ENCODE measurements at regions not wholly inside any gene's neighbourhood (a gene's known extent, or its start where the extent isn't known, plus 50 kb on each side); places are given as distances from the start of the nearest gene placed in this dataset.
"Not testable (repeated sequence)": the region's sequence is repeated elsewhere in the genome, so short reads cannot be mapped to it uniquely, and the experiment has no call there.

GRCh38 chr5:172508471-172509404 lies 54.4 kb upstream of the SH3PXD2B start:
- ATAC-seq: no peak
- no peak for TF ChIP-seq TCF4 (CRISPR knock-in tag; IDR thresholded peaks at IDR 0.05; ENCODE audit: borderline replicate concordance)
- TF ChIP-seq ARNTL (CRISPR knock-in tag; IDR thresholded peaks at IDR 0.05; ENCODE audit: borderline replicate concordance, low read depth): no peak
- no peak for TF ChIP-seq ISL1 (CRISPR knock-in tag; IDR thresholded peaks at IDR 0.05)
- TF ChIP-seq CSRNP3 (CRISPR knock-in tag; IDR thresholded peaks at IDR 0.05): no peak
- TF ChIP-seq TOX (CRISPR knock-in tag; IDR thresholded peaks at IDR 0.05; ENCODE audit: borderline replicate concordance): no peak
- TF ChIP-seq CSDC2 (CRISPR knock-in tag; IDR thresholded peaks at IDR 0.05): no peak
- TF ChIP-seq PPARA (CRISPR knock-in tag; IDR thresholded peaks at IDR 0.05; ENCODE audit: borderline replicate concordance): no peak
- TF ChIP-seq ZNF8 (CRISPR knock-in tag; IDR thresholded peaks at IDR 0.05): no peak
- no peak for TF ChIP-seq ZC3H10 (CRISPR knock-in tag; IDR thresholded peaks at IDR 0.05)
- TF ChIP-seq OSR1 (CRISPR knock-in tag; IDR thresholded peaks at IDR 0.05): no peak
- no peak for TF ChIP-seq RARB (CRISPR knock-in tag; IDR thresholded peaks at IDR 0.05)

GRCh38 chr5:172507485-172507884 lies 53.2 kb upstream of the SH3PXD2B start:
- ATAC-seq: not testable (repeated sequence)

- TF ChIP-seq PPARA (CRISPR knock-in tag; IDR thresholded peaks at IDR 0.05; ENCODE audit: borderline replicate concordance): no peak
- TF ChIP-seq CSRNP3 (CRISPR knock-in tag; IDR thresholded peaks at IDR 0.05): no peak
- TF ChIP-seq PATZ1 (CRISPR knock-in tag; IDR thresholded peaks at IDR 0.05; ENCODE audit: borderline replicate concordance): no peak
- no peak for TF ChIP-seq ARNTL (CRISPR knock-in tag; IDR thresholded peaks at IDR 0.05; ENCODE audit: borderline replicate concordance, low read depth)
- no peak for TF ChIP-seq GLIS3 (CRISPR knock-in tag; IDR thresholded peaks at IDR 0.05)
Measured at GRCh38 chr5:172506921-172507320, 52.6 kb upstream of the SH3PXD2B start.

GRCh38 chr5:172506251-172506650 lies 51.9 kb upstream of the SH3PXD2B start:
- ATAC-seq: no peak
- no peak for TF ChIP-seq TOX (CRISPR knock-in tag; IDR thresholded peaks at IDR 0.05; ENCODE audit: borderline replicate concordance)
- TF ChIP-seq TSHZ2 (CRISPR knock-in tag; IDR thresholded peaks at IDR 0.05): no peak
- TF ChIP-seq POU6F1 (CRISPR knock-in tag; IDR thresholded peaks at IDR 0.05; ENCODE audit: borderline replicate concordance, low read depth): no peak
- no peak for TF ChIP-seq SNAI2 (CRISPR knock-in tag; IDR thresholded peaks at IDR 0.05)
- no peak for TF ChIP-seq PATZ1 (CRISPR knock-in tag; IDR thresholded peaks at IDR 0.05; ENCODE audit: borderline replicate concordance)
- no peak for TF ChIP-seq PPARA (CRISPR knock-in tag; IDR thresholded peaks at IDR 0.05; ENCODE audit: borderline replicate concordance)
- TF ChIP-seq ZFP3 (CRISPR knock-in tag; IDR thresholded peaks at IDR 0.05): no peak
- TF ChIP-seq CSDC2 (CRISPR knock-in tag; IDR thresholded peaks at IDR 0.05): no peak
- TF ChIP-seq CREB5 (CRISPR knock-in tag; IDR thresholded peaks at IDR 0.05; ENCODE audit: low read depth): no peak
- TF ChIP-seq ZNF565 (CRISPR knock-in tag; conservative IDR thresholded peaks at IDR 0.05; ENCODE audit: low read depth): no peak
- no peak for TF ChIP-seq ZFP30 (CRISPR knock-in tag; IDR thresholded peaks at IDR 0.05)
- TF ChIP-seq GLIS3 (CRISPR knock-in tag; IDR thresholded peaks at IDR 0.05): no peak

More at GRCh38 chr5:172506921-172507320, 52.6 kb upstream of the SH3PXD2B start:
- no peak for ATAC-seq

All from SK-N-SH treated with all-trans-retinoic acid at 6 μM for 48 hours (cell line).